GM23338 (cell line): ENCODE measurements at regions not wholly inside any gene's neighbourhood (a gene's known extent, or its start where the extent isn't known, plus 50 kb on each side); places are given as distances from the start of the nearest gene placed in this dataset.

ENCODE experiments used
- ATAC-seq: fragments of 200-7000 bp; cut with Tn5 transposase; 3 replicates; pipeline ENCODE4 v1.9.1; 2020
- DNase-seq: peaks from one replicate; pipeline ENCODE4 v3.0.0-alpha.2; 2015; ENCODE audit warnings: low spot score
- H2AFZ ChIP-seq: fragments of 200-600 bp; sonication (generic); 2 replicates; pipeline ENCODE4 v1.8.0; 2016; ENCODE audit warnings: antibody characterized with exemption, mild to moderate bottlenecking, moderate library complexity
- H3F3A ChIP-seq: fragments of 200-600 bp; sonication (generic); replicated peaks from 2 replicates; pipeline ENCODE4 v1.8.0; 2017; ENCODE audit warnings: antibody characterized with exemption, mixed run types, low read depth
- H3K27ac ChIP-seq: fragments of 200-600 bp; sonication (generic); 2 replicates; pipeline ENCODE4 v1.6.1; 2016; ENCODE audit warnings: low read depth
- H3K27me3 ChIP-seq: fragments of 200-600 bp; sonication (generic); 2 replicates; pipeline ENCODE4 v1.8.0; 2016; ENCODE audit warnings: mild to moderate bottlenecking, mixed run types, moderate library complexity; ENCODE audit not compliant: insufficient read depth
- H3K36me3 ChIP-seq: fragments of 200-600 bp; sonication (generic); 2 replicates; pipeline ENCODE4 v1.8.0; 2016; ENCODE audit warnings: mild to moderate bottlenecking; ENCODE audit not compliant: insufficient read depth
- H3K4me1 ChIP-seq: fragments of 200-600 bp; sonication (generic); 2 replicates; pipeline ENCODE4 v1.8.0; 2016; ENCODE audit warnings: mild to moderate bottlenecking, moderate library complexity; ENCODE audit not compliant: insufficient read depth
- H3K4me2 ChIP-seq: fragments of 200-600 bp; sonication (generic); 2 replicates; pipeline ENCODE4 v1.7.1; 2017; ENCODE audit warnings: mixed run types
- H3K4me3 ChIP-seq: fragments of 200-600 bp; sonication (generic); 2 replicates; pipeline ENCODE4 v1.6.1; 2016; ENCODE audit warnings: mixed run types
- H3K79me2 ChIP-seq: fragments of 200-600 bp; sonication (generic); replicated peaks from 2 replicates; pipeline ENCODE4 v1.8.0; 2017; ENCODE audit warnings: mild to moderate bottlenecking; ENCODE audit not compliant: insufficient read depth
- H3K9me2 ChIP-seq: fragments of 200-600 bp; sonication (generic); 2 replicates; pipeline ENCODE4 v1.8.0; 2017; ENCODE audit not compliant: insufficient read depth
- H4K20me1 ChIP-seq: fragments of 200-600 bp; sonication (generic); replicated peaks from 2 replicates; pipeline ENCODE4 v1.8.0; 2017; ENCODE audit warnings: mild to moderate bottlenecking; ENCODE audit not compliant: insufficient read depth
- H3K27ac Mint-ChIP-seq: 2 replicates; pipeline ENCODE4 v1.8.0; 2020; ENCODE audit warnings: inconsistent platforms, mild to moderate bottlenecking, moderate library complexity, mixed read lengths
- H3K27me3 Mint-ChIP-seq: 3 replicates; pipeline ENCODE4 v1.8.0; 2022; ENCODE audit warnings: low read depth, mild to moderate bottlenecking, moderate library complexity, mixed read lengths, inconsistent platforms; ENCODE audit not compliant: insufficient read depth, poor library complexity
- H3K36me3 Mint-ChIP-seq: 3 replicates; pipeline ENCODE4 v1.8.0; 2021; ENCODE audit warnings: low read depth, mild to moderate bottlenecking, inconsistent platforms, moderate library complexity, mixed read lengths
- H3K4me1 Mint-ChIP-seq: 3 replicates; pipeline ENCODE4 v1.8.0; 2020; ENCODE audit warnings: mild to moderate bottlenecking, inconsistent platforms, mixed read lengths
- H3K4me3 Mint-ChIP-seq: 3 replicates; pipeline ENCODE4 v1.8.0; 2021; ENCODE audit warnings: moderate library complexity, mild to moderate bottlenecking, inconsistent platforms, mixed read lengths
- H3K9me3 Mint-ChIP-seq: 3 replicates; pipeline ENCODE4 v1.8.0; 2020; ENCODE audit warnings: moderate library complexity, mild to moderate bottlenecking, inconsistent platforms, mixed read lengths
- CREB1 ChIP-seq: fragments of 250-450 bp; sonication (Bioruptor Pico); IDR thresholded peaks from 2 replicates; pipeline ENCODE4 v1.5.0; 2020; ENCODE audit warnings: low read depth, mild to moderate bottlenecking, moderate library complexity
- EZH2 ChIP-seq: fragments of 200-600 bp; sonication (generic); IDR thresholded peaks from one replicate; pipeline ENCODE4 v1.8.0; 2017; ENCODE audit warnings: antibody characterized with exemption, mild to moderate bottlenecking, low read depth; ENCODE audit not compliant: unreplicated experiment
- EZH2phosphoT487 ChIP-seq: fragments of 200-600 bp; sonication (generic); IDR thresholded peaks from one replicate; pipeline ENCODE4 v1.8.1; 2018; ENCODE audit warnings: antibody characterized with exemption; ENCODE audit not compliant: unreplicated experiment
- JUNB ChIP-seq: IDR thresholded peaks from one replicate; pipeline ENCODE4 v1.6.1; 2016; ENCODE audit warnings: antibody characterized with exemption; ENCODE audit not compliant: unreplicated experiment
- NANOG ChIP-seq: IDR thresholded peaks from 2 replicates; pipeline ENCODE4 v1.6.1; 2016; ENCODE audit warnings: antibody characterized with exemption, borderline replicate concordance
- POLR2AphosphoS5 ChIP-seq: IDR thresholded peaks from 2 replicates; pipeline ENCODE4 v1.6.1; 2016; ENCODE audit warnings: antibody characterized with exemption, low read depth
- STAT1 ChIP-seq: IDR thresholded peaks from one replicate; pipeline ENCODE4 v1.6.1; 2016; ENCODE audit warnings: antibody characterized with exemption; ENCODE audit not compliant: unreplicated experiment
- ZNF114 ChIP-seq: fragments of 250-450 bp; sonication (Bioruptor Pico); IDR thresholded peaks from 2 replicates; pipeline ENCODE4 v1.5.0; 2020; ENCODE audit warnings: mild to moderate bottlenecking, moderate library complexity
- ZNF331 ChIP-seq: fragments of 250-450 bp; sonication (Bioruptor Pico); IDR thresholded peaks from 2 replicates; pipeline ENCODE4 v1.5.0; 2020; ENCODE audit warnings: low read depth, mild to moderate bottlenecking, moderate library complexity
- TF ChIP-seq, protein P1 (sequence below), 2 experiments: fragments of 200-600 bp in 1 of 2; sonication (generic) in 1 of 2; conservative IDR thresholded peaks; 2 replicates each; pipeline versions ENCODE4 v1.5.1 to v1.6.1; 2016 to 2017; ENCODE audit warnings: antibody characterized with exemption in 2 of 2, low read depth in 2 of 2, mild to moderate bottlenecking in 2 of 2, moderate library complexity in 1 of 2
- TF ChIP-seq, protein P2 (sequence below): IDR thresholded peaks from 2 replicates; pipeline ENCODE4 v1.6.1; 2016; ENCODE audit warnings: antibody characterized with exemption
- TF ChIP-seq, protein P3 (sequence below): IDR thresholded peaks from one replicate; pipeline ENCODE4 v1.6.1; 2018; ENCODE audit warnings: antibody characterized with exemption; ENCODE audit not compliant: unreplicated experiment
- TF ChIP-seq, protein P4 (sequence below): fragments of 250-450 bp; sonication (Bioruptor Pico); IDR thresholded peaks from 2 replicates; pipeline ENCODE4 v1.5.0; 2020; ENCODE audit warnings: mild to moderate bottlenecking, moderate library complexity

DNA sequence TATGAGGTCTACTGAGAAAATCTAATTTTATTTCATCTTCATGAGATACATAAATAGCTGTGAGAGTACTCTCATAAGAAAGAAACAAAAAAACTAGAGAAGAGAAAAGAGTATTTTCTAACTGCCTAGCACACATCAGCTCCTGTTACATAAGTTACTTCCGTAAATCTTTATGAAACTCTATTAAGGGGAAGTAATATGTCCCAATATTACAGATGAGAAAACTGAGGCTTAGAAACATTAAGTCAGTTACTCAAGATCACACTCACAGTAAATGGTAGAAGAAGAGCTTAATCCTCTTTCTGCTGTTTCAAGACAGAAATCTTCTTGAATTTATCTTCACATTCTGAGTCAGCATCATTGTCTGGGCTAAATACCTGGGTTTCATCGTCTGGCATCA, 164.1 kb downstream of the DTHD1 start (continued):
- TF ChIP-seq EZH2phosphoT487 = no peak

DNA sequence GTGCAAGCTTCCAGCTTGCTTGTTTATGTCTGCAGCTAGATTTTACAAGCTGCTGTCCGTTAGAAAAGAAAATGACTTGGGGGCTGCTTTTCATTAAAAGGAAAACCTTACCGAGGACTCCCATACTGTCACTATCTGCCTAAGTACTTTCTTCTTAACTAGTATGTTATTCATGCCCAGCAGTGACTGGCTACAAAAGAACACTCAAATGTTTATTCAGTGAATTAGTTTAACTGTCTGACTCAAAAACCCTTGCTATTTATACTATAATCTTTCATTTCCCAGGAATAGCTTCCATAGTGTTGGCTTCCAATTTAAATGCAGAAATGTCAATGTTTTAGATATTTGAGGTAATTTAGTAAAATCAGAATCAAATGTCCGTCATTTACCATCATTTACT, 164.9 kb downstream of the DTHD1 start:
- ATAC-seq (no peak), DNase-seq (no peak)
- H3K4me2 ChIP-seq = no peak overlapping the region
- H3K36me3 ChIP-seq = no peaks in the 10 kb centered on the region
- no peaks in the 10 kb centered on the region for H4K20me1 ChIP-seq
- H3K4me3 ChIP-seq = no peak overlapping the region
- Mint-ChIP-seq H3K27ac (no peak overlapping the region), H3K27me3 (no peaks in the 10 kb centered on the region), H3K36me3 (no peaks in the 10 kb centered on the region), H3K9me3 (no peaks in the 10 kb centered on the region), H3K4me1 (no peaks in the 10 kb centered on the region; the same call in 2 of the 3 replicates), H3K4me3 (no peak overlapping the region)
- no peaks in the 10 kb centered on the region; the same call in 1 of the 2 replicates for H3K9me2 ChIP-seq
- H3K27me3 ChIP-seq = no peaks in the 10 kb centered on the region
- peak overlapping the region; percentile 82; the same call in 1 of the 2 replicates for H2AFZ ChIP-seq
- no peaks in the 10 kb centered on the region for H3K4me1 ChIP-seq
- no peak overlapping the region for H3K27ac ChIP-seq
- TF ChIP-seq ZNF331 (CRISPR knock-in tag) = no peak
- no peak for TF ChIP-seq STAT1
- TF ChIP-seq, protein P1, sequence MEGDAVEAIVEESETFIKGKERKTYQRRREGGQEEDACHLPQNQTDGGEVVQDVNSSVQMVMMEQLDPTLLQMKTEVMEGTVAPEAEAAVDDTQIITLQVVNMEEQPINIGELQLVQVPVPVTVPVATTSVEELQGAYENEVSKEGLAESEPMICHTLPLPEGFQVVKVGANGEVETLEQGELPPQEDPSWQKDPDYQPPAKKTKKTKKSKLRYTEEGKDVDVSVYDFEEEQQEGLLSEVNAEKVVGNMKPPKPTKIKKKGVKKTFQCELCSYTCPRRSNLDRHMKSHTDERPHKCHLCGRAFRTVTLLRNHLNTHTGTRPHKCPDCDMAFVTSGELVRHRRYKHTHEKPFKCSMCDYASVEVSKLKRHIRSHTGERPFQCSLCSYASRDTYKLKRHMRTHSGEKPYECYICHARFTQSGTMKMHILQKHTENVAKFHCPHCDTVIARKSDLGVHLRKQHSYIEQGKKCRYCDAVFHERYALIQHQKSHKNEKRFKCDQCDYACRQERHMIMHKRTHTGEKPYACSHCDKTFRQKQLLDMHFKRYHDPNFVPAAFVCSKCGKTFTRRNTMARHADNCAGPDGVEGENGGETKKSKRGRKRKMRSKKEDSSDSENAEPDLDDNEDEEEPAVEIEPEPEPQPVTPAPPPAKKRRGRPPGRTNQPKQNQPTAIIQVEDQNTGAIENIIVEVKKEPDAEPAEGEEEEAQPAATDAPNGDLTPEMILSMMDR (conservative IDR thresholded peaks at IDR 0.05; ENCODE audit: low read depth in 2 of 2) = no peak
- TF ChIP-seq, protein P2, sequence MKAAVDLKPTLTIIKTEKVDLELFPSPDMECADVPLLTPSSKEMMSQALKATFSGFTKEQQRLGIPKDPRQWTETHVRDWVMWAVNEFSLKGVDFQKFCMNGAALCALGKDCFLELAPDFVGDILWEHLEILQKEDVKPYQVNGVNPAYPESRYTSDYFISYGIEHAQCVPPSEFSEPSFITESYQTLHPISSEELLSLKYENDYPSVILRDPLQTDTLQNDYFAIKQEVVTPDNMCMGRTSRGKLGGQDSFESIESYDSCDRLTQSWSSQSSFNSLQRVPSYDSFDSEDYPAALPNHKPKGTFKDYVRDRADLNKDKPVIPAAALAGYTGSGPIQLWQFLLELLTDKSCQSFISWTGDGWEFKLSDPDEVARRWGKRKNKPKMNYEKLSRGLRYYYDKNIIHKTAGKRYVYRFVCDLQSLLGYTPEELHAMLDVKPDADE = no peak
- no peak for TF ChIP-seq JUNB
- TF ChIP-seq EZH2phosphoT487 = no peak
- TF ChIP-seq CREB1 (CRISPR knock-in tag) = no peak
- no peak for TF ChIP-seq NANOG
- no peak for TF ChIP-seq POLR2AphosphoS5
- TF ChIP-seq, protein P3, sequence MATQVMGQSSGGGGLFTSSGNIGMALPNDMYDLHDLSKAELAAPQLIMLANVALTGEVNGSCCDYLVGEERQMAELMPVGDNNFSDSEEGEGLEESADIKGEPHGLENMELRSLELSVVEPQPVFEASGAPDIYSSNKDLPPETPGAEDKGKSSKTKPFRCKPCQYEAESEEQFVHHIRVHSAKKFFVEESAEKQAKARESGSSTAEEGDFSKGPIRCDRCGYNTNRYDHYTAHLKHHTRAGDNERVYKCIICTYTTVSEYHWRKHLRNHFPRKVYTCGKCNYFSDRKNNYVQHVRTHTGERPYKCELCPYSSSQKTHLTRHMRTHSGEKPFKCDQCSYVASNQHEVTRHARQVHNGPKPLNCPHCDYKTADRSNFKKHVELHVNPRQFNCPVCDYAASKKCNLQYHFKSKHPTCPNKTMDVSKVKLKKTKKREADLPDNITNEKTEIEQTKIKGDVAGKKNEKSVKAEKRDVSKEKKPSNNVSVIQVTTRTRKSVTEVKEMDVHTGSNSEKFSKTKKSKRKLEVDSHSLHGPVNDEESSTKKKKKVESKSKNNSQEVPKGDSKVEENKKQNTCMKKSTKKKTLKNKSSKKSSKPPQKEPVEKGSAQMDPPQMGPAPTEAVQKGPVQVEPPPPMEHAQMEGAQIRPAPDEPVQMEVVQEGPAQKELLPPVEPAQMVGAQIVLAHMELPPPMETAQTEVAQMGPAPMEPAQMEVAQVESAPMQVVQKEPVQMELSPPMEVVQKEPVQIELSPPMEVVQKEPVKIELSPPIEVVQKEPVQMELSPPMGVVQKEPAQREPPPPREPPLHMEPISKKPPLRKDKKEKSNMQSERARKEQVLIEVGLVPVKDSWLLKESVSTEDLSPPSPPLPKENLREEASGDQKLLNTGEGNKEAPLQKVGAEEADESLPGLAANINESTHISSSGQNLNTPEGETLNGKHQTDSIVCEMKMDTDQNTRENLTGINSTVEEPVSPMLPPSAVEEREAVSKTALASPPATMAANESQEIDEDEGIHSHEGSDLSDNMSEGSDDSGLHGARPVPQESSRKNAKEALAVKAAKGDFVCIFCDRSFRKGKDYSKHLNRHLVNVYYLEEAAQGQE = no peak
- no peak for TF ChIP-seq EZH2
- TF ChIP-seq, protein P4, sequence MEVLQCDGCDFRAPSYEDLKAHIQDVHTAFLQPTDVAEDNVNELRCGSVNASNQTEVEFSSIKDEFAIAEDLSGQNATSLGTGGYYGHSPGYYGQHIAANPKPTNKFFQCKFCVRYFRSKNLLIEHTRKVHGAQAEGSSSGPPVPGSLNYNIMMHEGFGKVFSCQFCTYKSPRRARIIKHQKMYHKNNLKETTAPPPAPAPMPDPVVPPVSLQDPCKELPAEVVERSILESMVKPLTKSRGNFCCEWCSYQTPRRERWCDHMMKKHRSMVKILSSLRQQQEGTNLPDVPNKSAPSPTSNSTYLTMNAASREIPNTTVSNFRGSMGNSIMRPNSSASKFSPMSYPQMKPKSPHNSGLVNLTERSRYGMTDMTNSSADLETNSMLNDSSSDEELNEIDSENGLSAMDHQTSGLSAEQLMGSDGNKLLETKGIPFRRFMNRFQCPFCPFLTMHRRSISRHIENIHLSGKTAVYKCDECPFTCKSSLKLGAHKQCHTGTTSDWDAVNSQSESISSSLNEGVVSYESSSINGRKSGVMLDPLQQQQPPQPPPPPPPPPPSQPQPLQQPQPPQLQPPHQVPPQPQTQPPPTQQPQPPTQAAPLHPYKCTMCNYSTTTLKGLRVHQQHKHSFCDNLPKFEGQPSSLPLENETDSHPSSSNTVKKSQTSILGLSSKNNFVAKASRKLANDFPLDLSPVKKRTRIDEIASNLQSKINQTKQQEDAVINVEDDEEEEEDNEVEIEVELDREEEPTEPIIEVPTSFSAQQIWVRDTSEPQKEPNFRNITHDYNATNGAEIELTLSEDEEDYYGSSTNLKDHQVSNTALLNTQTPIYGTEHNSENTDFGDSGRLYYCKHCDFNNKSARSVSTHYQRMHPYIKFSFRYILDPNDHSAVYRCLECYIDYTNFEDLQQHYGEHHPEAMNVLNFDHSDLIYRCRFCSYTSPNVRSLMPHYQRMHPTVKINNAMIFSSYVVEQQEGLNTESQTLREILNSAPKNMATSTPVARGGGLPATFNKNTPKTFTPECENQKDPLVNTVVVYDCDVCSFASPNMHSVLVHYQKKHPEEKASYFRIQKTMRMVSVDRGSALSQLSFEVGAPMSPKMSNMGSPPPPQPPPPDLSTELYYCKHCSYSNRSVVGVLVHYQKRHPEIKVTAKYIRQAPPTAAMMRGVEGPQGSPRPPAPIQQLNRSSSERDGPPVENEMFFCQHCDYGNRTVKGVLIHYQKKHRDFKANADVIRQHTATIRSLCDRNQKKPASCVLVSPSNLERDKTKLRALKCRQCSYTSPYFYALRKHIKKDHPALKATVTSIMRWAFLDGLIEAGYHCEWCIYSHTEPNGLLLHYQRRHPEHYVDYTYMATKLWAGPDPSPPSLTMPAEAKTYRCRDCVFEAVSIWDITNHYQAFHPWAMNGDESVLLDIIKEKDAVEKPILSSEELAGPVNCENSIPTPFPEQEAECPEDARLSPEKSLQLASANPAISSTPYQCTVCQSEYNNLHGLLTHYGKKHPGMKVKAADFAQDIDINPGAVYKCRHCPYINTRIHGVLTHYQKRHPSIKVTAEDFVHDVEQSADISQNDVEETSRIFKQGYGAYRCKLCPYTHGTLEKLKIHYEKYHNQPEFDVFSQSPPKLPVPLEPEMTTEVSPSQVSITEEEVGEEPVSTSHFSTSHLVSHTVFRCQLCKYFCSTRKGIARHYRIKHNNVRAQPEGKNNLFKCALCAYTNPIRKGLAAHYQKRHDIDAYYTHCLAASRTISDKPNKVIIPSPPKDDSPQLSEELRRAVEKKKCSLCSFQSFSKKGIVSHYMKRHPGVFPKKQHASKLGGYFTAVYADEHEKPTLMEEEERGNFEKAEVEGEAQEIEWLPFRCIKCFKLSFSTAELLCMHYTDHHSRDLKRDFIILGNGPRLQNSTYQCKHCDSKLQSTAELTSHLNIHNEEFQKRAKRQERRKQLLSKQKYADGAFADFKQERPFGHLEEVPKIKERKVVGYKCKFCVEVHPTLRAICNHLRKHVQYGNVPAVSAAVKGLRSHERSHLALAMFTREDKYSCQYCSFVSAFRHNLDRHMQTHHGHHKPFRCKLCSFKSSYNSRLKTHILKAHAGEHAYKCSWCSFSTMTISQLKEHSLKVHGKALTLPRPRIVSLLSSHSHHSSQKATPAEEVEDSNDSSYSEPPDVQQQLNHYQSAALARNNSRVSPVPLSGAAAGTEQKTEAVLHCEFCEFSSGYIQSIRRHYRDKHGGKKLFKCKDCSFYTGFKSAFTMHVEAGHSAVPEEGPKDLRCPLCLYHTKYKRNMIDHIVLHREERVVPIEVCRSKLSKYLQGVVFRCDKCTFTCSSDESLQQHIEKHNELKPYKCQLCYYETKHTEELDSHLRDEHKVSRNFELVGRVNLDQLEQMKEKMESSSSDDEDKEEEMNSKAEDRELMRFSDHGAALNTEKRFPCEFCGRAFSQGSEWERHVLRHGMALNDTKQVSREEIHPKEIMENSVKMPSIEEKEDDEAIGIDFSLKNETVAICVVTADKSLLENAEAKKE = no peak
- TF ChIP-seq ZNF114 (CRISPR knock-in tag) = no peak
- H3K79me2 ChIP-seq = no peaks in the 10 kb centered on the region
- H3F3A ChIP-seq = no peaks in the 10 kb centered on the region
